GM12878 (cell line): ENCODE measurements at regions not wholly inside any gene's neighbourhood (a gene's known extent, or its start where the extent isn't known, plus 50 kb on each side); places are given as distances from the start of the nearest gene placed in this dataset.

Experiments used
- ATAC-seq: fragments of 200-7000 bp; cut with Tn5 transposase; 3 replicates; pipeline ENCODE4 v1.9.1; 2020; ENCODE audit warnings: mild to moderate bottlenecking, moderate library complexity
- BruUV-seq: library from RNA; stranded (reverse); fragments of 400-500 nt; replicated peaks from 2 replicates; lab custom pipeline; 2021; lab: Mats Ljungman, UMichigan
- CTCF ChIA-PET: fragments of 300-600 bp; sonication (Branson Sonifier 250); formaldehyde crosslinking; extraction: SDS; loops from one replicate; lab custom pipeline; 2021; ENCODE audit warnings: inconsistent platforms; lab: Yijun Ruan, JAX
- POLR2A ChIA-PET: fragments of 350-600 bp; formaldehyde crosslinking; extraction: SDS; loops from one replicate; lab custom pipeline; 2021; ENCODE audit warnings: inconsistent platforms; lab: Charles Lee
- RAD21 ChIA-PET: fragments of 300-600 bp; sonication (Branson Sonifier 250); formaldehyde crosslinking; loops from one replicate; lab custom pipeline; 2023; ENCODE audit warnings: antibody characterized with exemption; ENCODE audit not compliant: unreplicated experiment; lab: Charles Lee
- SMC1A ChIA-PET: fragments of 300-600 bp; sonication (Branson Sonifier 250); formaldehyde crosslinking; loops from one replicate; lab custom pipeline; 2023; ENCODE audit not compliant: unreplicated experiment, uncharacterized antibody; lab: Charles Lee
- DNase-seq: peaks from one replicate; pipeline ENCODE4 v3.0.0-alpha.2; 2011; ENCODE audit warnings: low read depth, low spot score
- FAIRE-seq: peaks from 3 replicates; lab custom pipeline; 2011; peaks lifted over from hg19 to GRCh38; lab: Jason Lieb, UNC
- H2AFZ ChIP-seq: 2 replicates; pipeline ENCODE4 v1.6.0; 2011; ENCODE audit warnings: low read depth, low read length, control low read depth; ENCODE audit not compliant: control insufficient read depth
- H3K27ac ChIP-seq: 2 replicates; pipeline ENCODE4 v1.5.1; 2011; ENCODE audit warnings: control low read depth; ENCODE audit not compliant: control insufficient read depth, insufficient read depth
- H3K27me3 ChIP-seq, 2 experiments: replicated peaks in 1 of 2; 2 replicates each; pipeline versions ENCODE4 v1.6.0 to v1.6.1; 2011; ENCODE audit warnings: low read length in 1 of 2; ENCODE audit not compliant: control insufficient read depth in 2 of 2, insufficient read depth in 2 of 2
- H3K36me3 ChIP-seq, 2 experiments: 2 replicates each; pipeline ENCODE4 v1.5.1; 2011; ENCODE audit warnings: low read length in 1 of 2; ENCODE audit not compliant: control insufficient read depth in 2 of 2, insufficient read depth in 2 of 2
- H3K4me1 ChIP-seq: 2 replicates; pipeline ENCODE4 v1.6.1; 2011; ENCODE audit warnings: mild to moderate bottlenecking, low read length, moderate library complexity, mixed read lengths; ENCODE audit not compliant: control insufficient read depth, insufficient read depth
- H3K4me2 ChIP-seq: 2 replicates; pipeline ENCODE4 v1.6.0; 2011; ENCODE audit warnings: control low read depth; ENCODE audit not compliant: control insufficient read depth, insufficient read depth
- H3K4me3 ChIP-seq: fragments of 200-600 bp; sonication (generic); 2 replicates; pipeline ENCODE4 v1.5.1; 2016
- H3K79me2 ChIP-seq: 2 replicates; pipeline ENCODE4 v1.6.0; 2011; ENCODE audit warnings: low read length; ENCODE audit not compliant: control insufficient read depth, insufficient read depth
- H3K9ac ChIP-seq: 2 replicates; pipeline ENCODE4 v1.8.0; 2011; ENCODE audit warnings: low read length, control low read depth, mixed read lengths; ENCODE audit not compliant: control insufficient read depth, insufficient read depth
- H3K9me3 ChIP-seq: replicated peaks from 3 replicates; pipeline ENCODE4 v1.5.1; 2011; ENCODE audit warnings: mild to moderate bottlenecking, low read length; ENCODE audit not compliant: control insufficient read depth, insufficient read depth
- H4K20me1 ChIP-seq: 2 replicates; pipeline ENCODE4 v1.6.0; 2011; ENCODE audit not compliant: control insufficient read depth, insufficient read depth
- FOXM1 ChIP-seq: IDR thresholded peaks from 2 replicates; pipeline ENCODE4 v1.6.1; 2012; ENCODE audit warnings: low read depth, mild to moderate bottlenecking, inconsistent platforms, low read length, moderate library complexity
- MTA3 ChIP-seq: IDR thresholded peaks from 2 replicates; pipeline ENCODE4 v1.6.1; 2012; ENCODE audit warnings: low read length, inconsistent platforms, borderline replicate concordance
- NFYA ChIP-seq: IDR thresholded peaks from 2 replicates; pipeline ENCODE4 v1.6.1; 2011; ENCODE audit warnings: low read depth, mild to moderate bottlenecking, low read length, improper control_type of control experiment, borderline replicate concordance
- NFYB ChIP-seq: IDR thresholded peaks from 2 replicates; pipeline ENCODE4 v1.6.1; 2011; ENCODE audit warnings: low read depth, mild to moderate bottlenecking, low read length, improper control_type of control experiment, moderate library complexity; ENCODE audit not compliant: insufficient read depth
- SMAD1 ChIP-seq: fragments of 450-650 bp; IDR thresholded peaks from 2 replicates; pipeline ENCODE4 v1.6.1; 2018; ENCODE audit warnings: mild to moderate bottlenecking, low read depth; ENCODE audit not compliant: partially characterized antibody
- STAT3 ChIP-seq: IDR thresholded peaks from 2 replicates; pipeline ENCODE4 v1.6.1; 2011; ENCODE audit warnings: low read depth, low read length, improper control_type of control experiment
- WGBS: methylation state at CpG from one replicate; pipeline ENCODE4 v1.1.6; 2016; ENCODE audit warnings: low lambda C conversion rate; ENCODE audit not compliant: insufficient replicate concordance, insufficient coverage; ENCODE audit errors: missing lambda C conversion rate; 5-methylcytosine and 5-hydroxymethylcytosine counted together
- in situ Hi-C: fragments of 300-500 bp; cut with MboI; formaldehyde crosslinking; loops from 9 replicates; pipeline ENCODE4 v1.14.3; 2018; ENCODE audit warnings: mixed read lengths
- intact Hi-C: fragments of 100-400 bp; cut with micrococcal nuclease; formaldehyde crosslinking; loops from one replicate; pipeline ENCODE4 v1.14.2; 2022; ENCODE audit not compliant: unreplicated experiment
- TF ChIP-seq, protein P1 (sequence below), 3 experiments: IDR thresholded peaks in 2 of 3; conservative IDR thresholded peaks in 1 of 3; 2 replicates each; pipeline ENCODE4 v1.5.1; 2011; ENCODE audit warnings: low read depth in 3 of 3, low read length in 3 of 3, mild to moderate bottlenecking in 3 of 3, control low read depth in 2 of 3, moderate library complexity in 2 of 3, inconsistent platforms in 1 of 3, mixed read lengths in 1 of 3; ENCODE audit not compliant: control insufficient read depth in 2 of 3, insufficient read depth in 1 of 3; ENCODE audit errors: extremely low read depth in 1 of 3

DNA sequence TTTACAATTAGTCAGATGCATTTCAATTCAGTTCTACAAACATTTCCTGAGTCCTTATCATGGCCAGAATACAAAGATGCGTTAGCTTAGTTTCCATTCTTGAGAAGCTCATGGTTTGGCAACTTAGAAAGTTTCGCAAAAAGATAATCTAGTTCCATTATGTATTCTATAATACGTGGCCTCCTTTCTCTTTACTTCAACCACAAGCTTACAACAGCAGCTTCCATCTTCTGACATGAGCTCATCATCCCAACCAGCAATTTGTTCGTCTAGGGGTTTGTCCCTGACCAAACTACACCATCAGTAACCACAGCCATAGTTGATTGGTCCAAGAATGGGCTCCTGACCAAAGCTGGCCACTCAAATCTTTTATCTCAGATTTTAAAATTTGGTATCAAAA, 267.6 kb upstream of the TBC1D5 start:
- no peaks in the 10 kb centered on the region for H3K36me3 ChIP-seq
- H3K79me2 ChIP-seq = no peaks in the 10 kb centered on the region
- intact Hi-C loops = no loop called here
- H4K20me1 ChIP-seq = no peaks in the 10 kb centered on the region
- no peak overlapping the region for H3K4me3 ChIP-seq
- TF ChIP-seq NFYA (no peak), SMAD1 (no peak), FOXM1 (no peak), NFYB (no peak), STAT3 (no peak), MTA3 (no peak)
- TF ChIP-seq, protein P1, sequence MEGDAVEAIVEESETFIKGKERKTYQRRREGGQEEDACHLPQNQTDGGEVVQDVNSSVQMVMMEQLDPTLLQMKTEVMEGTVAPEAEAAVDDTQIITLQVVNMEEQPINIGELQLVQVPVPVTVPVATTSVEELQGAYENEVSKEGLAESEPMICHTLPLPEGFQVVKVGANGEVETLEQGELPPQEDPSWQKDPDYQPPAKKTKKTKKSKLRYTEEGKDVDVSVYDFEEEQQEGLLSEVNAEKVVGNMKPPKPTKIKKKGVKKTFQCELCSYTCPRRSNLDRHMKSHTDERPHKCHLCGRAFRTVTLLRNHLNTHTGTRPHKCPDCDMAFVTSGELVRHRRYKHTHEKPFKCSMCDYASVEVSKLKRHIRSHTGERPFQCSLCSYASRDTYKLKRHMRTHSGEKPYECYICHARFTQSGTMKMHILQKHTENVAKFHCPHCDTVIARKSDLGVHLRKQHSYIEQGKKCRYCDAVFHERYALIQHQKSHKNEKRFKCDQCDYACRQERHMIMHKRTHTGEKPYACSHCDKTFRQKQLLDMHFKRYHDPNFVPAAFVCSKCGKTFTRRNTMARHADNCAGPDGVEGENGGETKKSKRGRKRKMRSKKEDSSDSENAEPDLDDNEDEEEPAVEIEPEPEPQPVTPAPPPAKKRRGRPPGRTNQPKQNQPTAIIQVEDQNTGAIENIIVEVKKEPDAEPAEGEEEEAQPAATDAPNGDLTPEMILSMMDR (IDR thresholded peaks at IDR 0.05 in 2 of 3, conservative IDR thresholded peaks at IDR 0.05 in 1 of 3; ENCODE audit: control insufficient read depth in 2 of 3, extremely low read depth in 1 of 3, insufficient read depth in 1 of 3, low read depth in 3 of 3, low read length in 3 of 3) = no peak
- TF ChIP-seq, all 136 proteins: peak for 0
- no peaks in the 10 kb centered on the region for H3K9me3 ChIP-seq
- FAIRE-seq = no peak
- ChIA-PET CTCF (interaction anchor here (0.6 to 1.2 kb wide), 2 partner anchors 169 to 285 kb away, joined by 3 read pairs; no protein-coding TSS in a partner anchor), SMC1A (interaction anchor here (0.7 to 1.4 kb wide), 6 partner anchors 12 to 1773 kb away, joined by 3 to 5 read pairs (median 4); no protein-coding TSS in a partner anchor), POLR2A (no interaction called here), RAD21 (interaction anchor here (1.5 kb wide), 1 partner anchor 116 kb away, joined by 6 read pairs; no protein-coding TSS in a partner anchor)
- H3K4me1 ChIP-seq = no peaks in the 10 kb centered on the region
- WGBS = 29% methylated on average over 4 of the region's 4 CpGs
- no peak overlapping the region for H3K4me2 ChIP-seq
- in situ Hi-C loops = no loop called here
- H3K27ac ChIP-seq = no peak overlapping the region
- no peak for ATAC-seq
- no peaks in the 10 kb centered on the region; a peak in 1 of 4 replicates for H3K27me3 ChIP-seq
- H3K9ac ChIP-seq = no peak overlapping the region
- DNase-seq = no peak
- BruUV-seq = no TSS peak
- H2AFZ ChIP-seq = no peak overlapping the region
